HEK293 (cell line): ENCODE measurements at regions not wholly inside any gene's neighbourhood (a gene's known extent, or its start where the extent isn't known, plus 50 kb on each side); places are given as distances from the start of the nearest gene placed in this dataset.

Source experiments
- TF ChIP-seq, protein P1 (sequence below): fragments of 450-650 bp; formaldehyde crosslinking; IDR thresholded peaks from 2 replicates; pipeline ENCODE4 v1.5.1; 2016; ENCODE audit warnings: missing biosample characterization, missing genetic modification characterization
- TF ChIP-seq, protein P2 (sequence below): fragments of 450-650 bp; formaldehyde crosslinking; IDR thresholded peaks from 2 replicates; pipeline ENCODE4 v1.5.1; 2016; ENCODE audit warnings: missing biosample characterization, missing genetic modification characterization

DNA sequence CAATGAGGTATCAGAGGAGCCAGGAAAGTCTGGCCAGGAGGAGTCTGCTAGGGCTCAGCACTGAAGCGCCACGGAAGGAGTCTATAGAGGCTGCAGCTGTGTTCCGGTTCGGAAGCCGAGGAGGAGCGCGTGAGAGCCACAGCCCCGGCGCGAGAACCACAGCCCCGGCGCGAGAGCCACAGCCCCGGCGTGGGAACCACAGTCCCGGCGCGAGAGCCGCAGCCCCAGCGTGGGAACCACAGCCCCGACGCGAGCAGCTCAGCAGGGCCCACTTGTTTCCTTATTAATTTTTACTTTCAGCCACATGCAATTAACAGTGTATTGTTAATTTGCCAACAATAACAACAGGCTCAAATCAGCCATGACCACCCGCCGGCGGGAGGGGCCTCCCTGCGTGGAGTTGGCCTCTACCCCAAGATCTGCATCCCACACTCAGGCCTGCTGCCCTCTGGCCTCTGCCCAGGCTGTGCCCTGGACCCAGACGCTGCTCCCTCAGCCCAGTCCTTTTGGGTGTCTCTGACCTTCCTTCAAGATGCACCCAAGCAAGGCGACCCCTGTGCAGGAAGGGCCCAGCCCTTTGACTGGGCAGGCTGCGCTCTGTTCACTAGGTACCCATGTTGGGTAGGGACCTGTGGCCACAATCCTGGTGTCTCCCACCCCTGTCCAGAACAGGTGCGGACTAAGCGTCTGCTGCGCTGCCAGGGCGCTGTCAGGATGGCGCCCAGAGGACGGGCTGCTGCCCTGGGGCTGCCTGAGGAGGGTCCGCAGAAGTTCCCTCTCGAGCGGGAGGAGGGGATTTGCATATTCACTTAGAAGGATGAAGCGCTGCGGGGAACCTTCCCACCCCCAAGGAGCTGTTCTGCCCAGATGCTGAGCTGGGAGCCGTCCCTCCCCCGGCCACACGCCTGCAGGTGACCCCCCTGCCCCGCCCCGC is 113.8 kb downstream of the ADRA2C start:
- TF ChIP-seq, protein P1, sequence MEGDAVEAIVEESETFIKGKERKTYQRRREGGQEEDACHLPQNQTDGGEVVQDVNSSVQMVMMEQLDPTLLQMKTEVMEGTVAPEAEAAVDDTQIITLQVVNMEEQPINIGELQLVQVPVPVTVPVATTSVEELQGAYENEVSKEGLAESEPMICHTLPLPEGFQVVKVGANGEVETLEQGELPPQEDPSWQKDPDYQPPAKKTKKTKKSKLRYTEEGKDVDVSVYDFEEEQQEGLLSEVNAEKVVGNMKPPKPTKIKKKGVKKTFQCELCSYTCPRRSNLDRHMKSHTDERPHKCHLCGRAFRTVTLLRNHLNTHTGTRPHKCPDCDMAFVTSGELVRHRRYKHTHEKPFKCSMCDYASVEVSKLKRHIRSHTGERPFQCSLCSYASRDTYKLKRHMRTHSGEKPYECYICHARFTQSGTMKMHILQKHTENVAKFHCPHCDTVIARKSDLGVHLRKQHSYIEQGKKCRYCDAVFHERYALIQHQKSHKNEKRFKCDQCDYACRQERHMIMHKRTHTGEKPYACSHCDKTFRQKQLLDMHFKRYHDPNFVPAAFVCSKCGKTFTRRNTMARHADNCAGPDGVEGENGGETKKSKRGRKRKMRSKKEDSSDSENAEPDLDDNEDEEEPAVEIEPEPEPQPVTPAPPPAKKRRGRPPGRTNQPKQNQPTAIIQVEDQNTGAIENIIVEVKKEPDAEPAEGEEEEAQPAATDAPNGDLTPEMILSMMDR (tag by site-specific recombination), result no peak
- TF ChIP-seq, protein P2, sequence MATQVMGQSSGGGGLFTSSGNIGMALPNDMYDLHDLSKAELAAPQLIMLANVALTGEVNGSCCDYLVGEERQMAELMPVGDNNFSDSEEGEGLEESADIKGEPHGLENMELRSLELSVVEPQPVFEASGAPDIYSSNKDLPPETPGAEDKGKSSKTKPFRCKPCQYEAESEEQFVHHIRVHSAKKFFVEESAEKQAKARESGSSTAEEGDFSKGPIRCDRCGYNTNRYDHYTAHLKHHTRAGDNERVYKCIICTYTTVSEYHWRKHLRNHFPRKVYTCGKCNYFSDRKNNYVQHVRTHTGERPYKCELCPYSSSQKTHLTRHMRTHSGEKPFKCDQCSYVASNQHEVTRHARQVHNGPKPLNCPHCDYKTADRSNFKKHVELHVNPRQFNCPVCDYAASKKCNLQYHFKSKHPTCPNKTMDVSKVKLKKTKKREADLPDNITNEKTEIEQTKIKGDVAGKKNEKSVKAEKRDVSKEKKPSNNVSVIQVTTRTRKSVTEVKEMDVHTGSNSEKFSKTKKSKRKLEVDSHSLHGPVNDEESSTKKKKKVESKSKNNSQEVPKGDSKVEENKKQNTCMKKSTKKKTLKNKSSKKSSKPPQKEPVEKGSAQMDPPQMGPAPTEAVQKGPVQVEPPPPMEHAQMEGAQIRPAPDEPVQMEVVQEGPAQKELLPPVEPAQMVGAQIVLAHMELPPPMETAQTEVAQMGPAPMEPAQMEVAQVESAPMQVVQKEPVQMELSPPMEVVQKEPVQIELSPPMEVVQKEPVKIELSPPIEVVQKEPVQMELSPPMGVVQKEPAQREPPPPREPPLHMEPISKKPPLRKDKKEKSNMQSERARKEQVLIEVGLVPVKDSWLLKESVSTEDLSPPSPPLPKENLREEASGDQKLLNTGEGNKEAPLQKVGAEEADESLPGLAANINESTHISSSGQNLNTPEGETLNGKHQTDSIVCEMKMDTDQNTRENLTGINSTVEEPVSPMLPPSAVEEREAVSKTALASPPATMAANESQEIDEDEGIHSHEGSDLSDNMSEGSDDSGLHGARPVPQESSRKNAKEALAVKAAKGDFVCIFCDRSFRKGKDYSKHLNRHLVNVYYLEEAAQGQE (tag by site-specific recombination), result no peak
